PC-9 (cell line): ENCODE measurements at regions not wholly inside any gene's neighbourhood (a gene's known extent, or its start where the extent isn't known, plus 50 kb on each side); places are given as distances from the start of the nearest gene placed in this dataset.

Source experiments
- BruUV-seq: library from RNA; stranded (reverse); fragments of 400-500 nt; replicated peaks from 2 replicates; lab custom pipeline; 2021; lab: Mats Ljungman, UMichigan
- CTCF ChIA-PET: fragments of 300-600 bp; sonication (Branson Sonifier 250); formaldehyde crosslinking; loops from one replicate; lab custom pipeline; 2022; ENCODE audit warnings: antibody characterized with exemption; lab: Charles Lee
- POLR2A ChIA-PET: fragments of 300-600 bp; sonication (Branson Sonifier 250); formaldehyde crosslinking; loops from one replicate; lab custom pipeline; 2022; ENCODE audit warnings: antibody characterized with exemption; ENCODE audit not compliant: unreplicated experiment; lab: Charles Lee
- DNase-seq, 2 experiments: peaks; one replicate each; pipeline versions ENCODE4 v3.0.0 to v3.0.0-alpha.2; 2015 to 2022; ENCODE audit warnings: mixed read lengths in 1 of 2
- H2AFZ ChIP-seq: fragments of 200-600 bp; sonication (generic); 2 replicates; pipeline ENCODE4 v1.8.1; 2017; ENCODE audit warnings: antibody characterized with exemption
- H3F3A ChIP-seq: fragments of 200-600 bp; sonication (generic); 2 replicates; pipeline ENCODE4 v1.8.1; 2017; ENCODE audit warnings: antibody characterized with exemption, mild to moderate bottlenecking, low read depth; ENCODE audit not compliant: insufficient read depth
- H3K27ac ChIP-seq: fragments of 200-600 bp; sonication (generic); 2 replicates; pipeline ENCODE4 v1.6.1; 2016; ENCODE audit warnings: mixed run types
- H3K27me3 ChIP-seq: fragments of 200-600 bp; sonication (generic); 2 replicates; pipeline ENCODE4 v1.6.1; 2016; ENCODE audit warnings: low read depth, mixed run types; ENCODE audit not compliant: insufficient read depth
- H3K36me3 ChIP-seq: fragments of 200-600 bp; sonication (generic); 2 replicates; pipeline ENCODE4 v1.6.1; 2016; ENCODE audit warnings: low read depth, mixed run types
- H3K4me1 ChIP-seq: fragments of 200-600 bp; sonication (generic); replicated peaks from 2 replicates; pipeline ENCODE4 v1.6.1; 2016; ENCODE audit warnings: mixed run types; ENCODE audit not compliant: insufficient read depth
- H3K4me2 ChIP-seq: fragments of 200-600 bp; sonication (generic); 2 replicates; pipeline ENCODE4 v1.6.1; 2017; ENCODE audit warnings: mixed run types
- H3K4me3 ChIP-seq: fragments of 200-600 bp; sonication (generic); 2 replicates; pipeline ENCODE4 v1.6.1; 2016; ENCODE audit warnings: mixed run types
- H3K79me2 ChIP-seq: fragments of 200-600 bp; sonication (generic); 2 replicates; pipeline ENCODE4 v1.6.1; 2017; ENCODE audit warnings: low read depth, mixed run types
- H3K9me2 ChIP-seq: fragments of 200-600 bp; sonication (generic); 2 replicates; pipeline ENCODE4 v1.8.1; 2017; ENCODE audit warnings: mild to moderate bottlenecking; ENCODE audit not compliant: insufficient read depth
- H3K9me3 ChIP-seq: fragments of 200-600 bp; sonication (generic); 2 replicates; pipeline ENCODE4 v1.8.1; 2016; ENCODE audit warnings: low read depth; ENCODE audit not compliant: insufficient read depth
- H4K20me1 ChIP-seq: fragments of 200-600 bp; sonication (generic); 2 replicates; pipeline ENCODE4 v1.8.1; 2017; ENCODE audit not compliant: insufficient read depth
- EZH2 ChIP-seq: fragments of 200-600 bp; sonication (generic); IDR thresholded peaks from 2 replicates; pipeline ENCODE4 v1.8.0; 2017; ENCODE audit warnings: antibody characterized with exemption, low read depth
- intact Hi-C: fragments of 100-400 bp; cut with micrococcal nuclease; formaldehyde crosslinking; loops from one replicate; pipeline ENCODE4 v1.10.0; 2022; ENCODE audit not compliant: unreplicated experiment
- TF ChIP-seq, protein P1 (sequence below): fragments of 200-600 bp; sonication (generic); conservative IDR thresholded peaks from 2 replicates; pipeline ENCODE4 v1.6.1; 2017; ENCODE audit warnings: mixed run types, antibody characterized with exemption, mild to moderate bottlenecking, moderate library complexity

DNA sequence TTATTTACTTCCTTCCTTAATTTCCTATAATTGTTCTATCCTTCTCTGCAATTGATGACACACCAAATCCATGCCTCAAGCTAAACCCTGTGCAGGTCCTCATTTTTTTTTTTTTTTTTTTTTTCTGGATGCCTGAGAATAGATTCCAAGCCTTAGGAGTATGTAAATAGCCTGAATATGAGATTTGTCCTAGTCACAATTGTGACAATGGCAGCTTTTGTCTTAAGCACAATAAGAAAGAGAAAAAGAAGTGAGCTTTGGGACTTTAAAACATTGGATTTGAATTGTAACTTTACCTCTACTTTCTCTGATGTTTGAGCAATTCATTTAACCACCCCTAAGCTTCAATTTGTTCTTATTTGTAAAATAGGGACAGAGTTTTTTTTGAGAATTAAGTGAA is 280.5 kb downstream of the TUSC1 start:
- Histone ChIP-seq H3K27me3 (no peaks in the 10 kb centered on the region), H3K79me2 (no peaks in the 10 kb centered on the region), H3F3A (no peaks in the 10 kb centered on the region), H4K20me1 (no peaks in the 10 kb centered on the region), H3K9me3 (no peaks in the 10 kb centered on the region), H3K4me2 (no peak overlapping the region), H3K9me2 (no peaks in the 10 kb centered on the region), H3K27ac (no peak overlapping the region), H3K4me1 (no peaks in the 10 kb centered on the region), H3K36me3 (no peaks in the 10 kb centered on the region), H2AFZ (no peak overlapping the region), H3K4me3 (no peak overlapping the region)
- no peak for DNase-seq
- no TSS peak for BruUV-seq
- ChIA-PET CTCF (no interaction called here), POLR2A (no interaction called here)
- intact Hi-C loops: no loop called here
- TF ChIP-seq EZH2: no peak
- TF ChIP-seq, protein P1, sequence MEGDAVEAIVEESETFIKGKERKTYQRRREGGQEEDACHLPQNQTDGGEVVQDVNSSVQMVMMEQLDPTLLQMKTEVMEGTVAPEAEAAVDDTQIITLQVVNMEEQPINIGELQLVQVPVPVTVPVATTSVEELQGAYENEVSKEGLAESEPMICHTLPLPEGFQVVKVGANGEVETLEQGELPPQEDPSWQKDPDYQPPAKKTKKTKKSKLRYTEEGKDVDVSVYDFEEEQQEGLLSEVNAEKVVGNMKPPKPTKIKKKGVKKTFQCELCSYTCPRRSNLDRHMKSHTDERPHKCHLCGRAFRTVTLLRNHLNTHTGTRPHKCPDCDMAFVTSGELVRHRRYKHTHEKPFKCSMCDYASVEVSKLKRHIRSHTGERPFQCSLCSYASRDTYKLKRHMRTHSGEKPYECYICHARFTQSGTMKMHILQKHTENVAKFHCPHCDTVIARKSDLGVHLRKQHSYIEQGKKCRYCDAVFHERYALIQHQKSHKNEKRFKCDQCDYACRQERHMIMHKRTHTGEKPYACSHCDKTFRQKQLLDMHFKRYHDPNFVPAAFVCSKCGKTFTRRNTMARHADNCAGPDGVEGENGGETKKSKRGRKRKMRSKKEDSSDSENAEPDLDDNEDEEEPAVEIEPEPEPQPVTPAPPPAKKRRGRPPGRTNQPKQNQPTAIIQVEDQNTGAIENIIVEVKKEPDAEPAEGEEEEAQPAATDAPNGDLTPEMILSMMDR: no peak

DNA sequence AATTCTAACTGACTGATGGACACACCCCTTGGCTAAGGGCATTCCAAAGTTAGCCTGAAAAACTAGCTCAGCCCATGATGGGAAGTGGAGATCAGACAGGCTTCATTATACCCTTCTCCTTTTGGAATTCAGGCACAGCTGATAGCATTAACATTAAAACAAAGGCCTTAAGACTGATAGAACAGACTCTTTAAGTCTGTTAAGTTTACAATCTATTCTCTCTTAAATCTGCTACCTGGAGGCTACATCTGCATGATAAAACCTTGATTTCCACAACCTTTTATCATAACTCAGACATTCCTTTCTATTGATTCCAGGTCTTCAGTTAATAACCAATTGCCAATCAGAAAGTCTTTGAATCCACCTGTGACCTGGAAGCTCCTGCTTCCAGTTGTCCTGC is 281.4 kb downstream of the TUSC1 start:
- Histone ChIP-seq H3K27ac (no peak overlapping the region), H3K79me2 (no peaks in the 10 kb centered on the region), H3K9me3 (no peaks in the 10 kb centered on the region), H3K36me3 (no peaks in the 10 kb centered on the region), H3K4me3 (no peak overlapping the region), H3F3A (no peaks in the 10 kb centered on the region), H3K27me3 (no peaks in the 10 kb centered on the region), H3K9me2 (no peaks in the 10 kb centered on the region), H4K20me1 (no peaks in the 10 kb centered on the region), H3K4me1 (no peaks in the 10 kb centered on the region), H3K4me2 (no peak overlapping the region), H2AFZ (no peak overlapping the region)
- no peak for TF ChIP-seq EZH2
- TF ChIP-seq, protein P1: no peak
- ChIA-PET CTCF (no interaction called here), POLR2A (no interaction called here)
- intact Hi-C loops: no loop called here
- no TSS peak for BruUV-seq
- no peak for DNase-seq

DNA sequence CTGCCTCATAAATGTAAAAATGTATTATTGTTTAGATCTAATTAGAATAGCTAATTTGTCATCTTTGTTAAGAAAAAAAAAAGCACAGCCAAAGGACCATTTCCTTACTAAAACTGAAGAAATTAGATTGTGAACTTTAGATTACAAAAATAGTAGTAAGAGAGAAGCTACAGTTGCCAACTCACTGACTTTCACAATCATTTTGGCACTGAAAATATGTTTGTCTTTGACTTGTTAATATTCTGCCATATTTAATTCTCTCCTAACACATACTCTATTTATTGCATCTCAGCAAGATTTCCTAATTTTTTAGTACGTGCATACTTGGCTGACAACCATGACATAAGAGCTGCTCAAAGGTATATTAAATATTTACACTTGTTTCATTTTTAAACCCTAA is 297.1 kb downstream of the TUSC1 start:
- TF ChIP-seq, protein P1: no peak
- no peak for TF ChIP-seq EZH2
- no peaks in the 10 kb centered on the region for H3K9me2 ChIP-seq
- CTCF ChIA-PET: no interaction called here

More for the DNA sequence above, 297.1 kb downstream of the TUSC1 start:
- Histone ChIP-seq H3F3A (no peaks in the 10 kb centered on the region), H3K27ac (no peak overlapping the region), H3K4me1 (no peaks in the 10 kb centered on the region), H2AFZ (no peak overlapping the region), H3K79me2 (no peaks in the 10 kb centered on the region), H3K27me3 (no peaks in the 10 kb centered on the region), H3K4me2 (no peak overlapping the region), H3K36me3 (no peaks in the 10 kb centered on the region), H3K4me3 (no peak overlapping the region), H4K20me1 (no peaks in the 10 kb centered on the region), H3K9me3 (no peaks in the 10 kb centered on the region)
- intact Hi-C loops: no loop called here
- POLR2A ChIA-PET: no interaction called here
- no TSS peak for BruUV-seq
- no peak for DNase-seq
